ENCODE measurements at regions not wholly inside any gene's neighbourhood (a gene's known extent, or its start where the extent isn't known, plus 50 kb on each side); places are given as distances from the start of the nearest gene placed in this dataset.

DNA sequence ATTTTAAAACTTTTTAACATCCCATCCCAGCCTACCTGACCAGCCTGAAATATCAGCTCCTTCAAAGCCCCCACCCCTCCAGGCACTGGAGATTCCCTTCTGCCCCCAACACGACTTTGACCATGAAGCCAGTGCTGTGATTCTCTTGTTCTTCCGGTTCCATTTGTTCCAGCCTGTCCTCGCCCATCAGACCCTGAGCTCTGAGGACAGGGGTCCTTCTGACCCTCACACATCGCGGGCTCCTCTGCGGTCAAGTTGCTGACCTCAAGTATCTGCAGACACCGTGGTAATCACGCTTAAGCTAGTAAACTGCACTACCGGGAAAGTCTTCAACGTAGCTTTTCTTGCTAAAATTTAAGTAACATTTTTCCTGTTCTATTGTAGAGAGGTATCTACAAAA is 282.2 kb upstream of the SALL3 start:
- TF ChIP-seq CTCF (IDR thresholded peaks at IDR 0.05; ENCODE audit: low read depth, low read length) (no peak), EZH2phosphoT487 (IDR thresholded peaks at IDR 0.05; ENCODE audit: low read depth) (no peak)
- Histone ChIP-seq H3K79me2 (ENCODE audit: low read length) (no peaks in the 10 kb centered on the region), H3K4me2 (ENCODE audit: low read length) (no peak overlapping the region), H3K36me3 (replicated peaks; ENCODE audit: low read depth, low read length) (no peaks in the 10 kb centered on the region), H3K4me3 (ENCODE audit: low read length) (no peak overlapping the region), H3K9ac (ENCODE audit: low read length) (no peak overlapping the region), H3K4me1 (ENCODE audit: low read length) (no peaks in the 10 kb centered on the region), H3K27me3 (ENCODE audit: low read depth, low read length) (no peaks in the 10 kb centered on the region), H3K9me3 (ENCODE audit: insufficient read depth, low read length) (no peaks in the 10 kb centered on the region), H3K27ac (ENCODE audit: low read length) (no peak overlapping the region), H2AFZ (ENCODE audit: low read depth, low read length) (no peak overlapping the region), H4K20me1 (ENCODE audit: insufficient read depth, low read length) (no peaks in the 10 kb centered on the region)

GRCh38 chr18:78698914-78699313 is 280.7 kb upstream of the SALL3 start:
- TF ChIP-seq EZH2phosphoT487 (IDR thresholded peaks at IDR 0.05; ENCODE audit: low read depth): no peak
- TF ChIP-seq CTCF (IDR thresholded peaks at IDR 0.05; ENCODE audit: low read depth, low read length): no peak
- Histone ChIP-seq H3K9ac (ENCODE audit: low read length) (no peak overlapping the region), H3K4me3 (ENCODE audit: low read length) (no peak overlapping the region), H3K27me3 (ENCODE audit: low read depth, low read length) (no peaks in the 10 kb centered on the region), H4K20me1 (ENCODE audit: insufficient read depth, low read length) (no peaks in the 10 kb centered on the region), H3K4me1 (ENCODE audit: low read length) (no peaks in the 10 kb centered on the region), H3K27ac (ENCODE audit: low read length) (no peak overlapping the region), H3K4me2 (ENCODE audit: low read length) (no peak overlapping the region), H3K36me3 (replicated peaks; ENCODE audit: low read depth, low read length) (no peaks in the 10 kb centered on the region), H2AFZ (ENCODE audit: low read depth, low read length) (no peak overlapping the region), H3K79me2 (ENCODE audit: low read length) (no peaks in the 10 kb centered on the region), H3K9me3 (ENCODE audit: insufficient read depth, low read length) (no peaks in the 10 kb centered on the region)

GRCh38 chr18:78699499-78699898 is 280.1 kb upstream of the SALL3 start:
- TF ChIP-seq EZH2phosphoT487 (IDR thresholded peaks at IDR 0.05; ENCODE audit: low read depth) (no peak), CTCF (IDR thresholded peaks at IDR 0.05; ENCODE audit: low read depth, low read length) (no peak)
- Histone ChIP-seq H3K4me2 (ENCODE audit: low read length) (no peak overlapping the region), H3K9me3 (ENCODE audit: insufficient read depth, low read length) (no peaks in the 10 kb centered on the region)

GRCh38 chr18:78701771-78702396 is 277.7 kb upstream of the SALL3 start:
- TF ChIP-seq CTCF (IDR thresholded peaks at IDR 0.05; ENCODE audit: low read depth, low read length) (no peak), EZH2phosphoT487 (IDR thresholded peaks at IDR 0.05; ENCODE audit: low read depth) (no peak)
- Histone ChIP-seq H2AFZ (ENCODE audit: low read depth, low read length) (no peak overlapping the region), H3K27ac (ENCODE audit: low read length) (no peak overlapping the region), H3K79me2 (ENCODE audit: low read length) (no peaks in the 10 kb centered on the region), H3K4me2 (ENCODE audit: low read length) (no peak overlapping the region), H3K9me3 (ENCODE audit: insufficient read depth, low read length) (no peaks in the 10 kb centered on the region), H3K27me3 (ENCODE audit: low read depth, low read length) (no peaks in the 10 kb centered on the region), H3K36me3 (replicated peaks; ENCODE audit: low read depth, low read length) (no peaks in the 10 kb centered on the region), H3K9ac (ENCODE audit: low read length) (no peak overlapping the region), H4K20me1 (ENCODE audit: insufficient read depth, low read length) (no peaks in the 10 kb centered on the region), H3K4me3 (ENCODE audit: low read length) (no peak overlapping the region), H3K4me1 (ENCODE audit: low read length) (no peaks in the 10 kb centered on the region)

More at GRCh38 chr18:78699499-78699898, 280.1 kb upstream of the SALL3 start:
- H3K4me1 ChIP-seq (ENCODE audit: low read length): no peaks in the 10 kb centered on the region
- no peak overlapping the region for H2AFZ ChIP-seq (ENCODE audit: low read depth, low read length)
- no peak overlapping the region for H3K9ac ChIP-seq (ENCODE audit: low read length)
- no peaks in the 10 kb centered on the region for H3K36me3 ChIP-seq (replicated peaks; ENCODE audit: low read depth, low read length)
- no peak overlapping the region for H3K27ac ChIP-seq (ENCODE audit: low read length)
- no peaks in the 10 kb centered on the region for H4K20me1 ChIP-seq (ENCODE audit: insufficient read depth, low read length)
- H3K27me3 ChIP-seq (ENCODE audit: low read depth, low read length): no peaks in the 10 kb centered on the region
- H3K79me2 ChIP-seq (ENCODE audit: low read length): no peaks in the 10 kb centered on the region
- no peak overlapping the region for H3K4me3 ChIP-seq (ENCODE audit: low read length)
